ENCODE measurements at regions not wholly inside any gene's neighbourhood (a gene's known extent, or its start where the extent isn't known, plus 50 kb on each side); places are given as distances from the start of the nearest gene placed in this dataset.

DNA sequence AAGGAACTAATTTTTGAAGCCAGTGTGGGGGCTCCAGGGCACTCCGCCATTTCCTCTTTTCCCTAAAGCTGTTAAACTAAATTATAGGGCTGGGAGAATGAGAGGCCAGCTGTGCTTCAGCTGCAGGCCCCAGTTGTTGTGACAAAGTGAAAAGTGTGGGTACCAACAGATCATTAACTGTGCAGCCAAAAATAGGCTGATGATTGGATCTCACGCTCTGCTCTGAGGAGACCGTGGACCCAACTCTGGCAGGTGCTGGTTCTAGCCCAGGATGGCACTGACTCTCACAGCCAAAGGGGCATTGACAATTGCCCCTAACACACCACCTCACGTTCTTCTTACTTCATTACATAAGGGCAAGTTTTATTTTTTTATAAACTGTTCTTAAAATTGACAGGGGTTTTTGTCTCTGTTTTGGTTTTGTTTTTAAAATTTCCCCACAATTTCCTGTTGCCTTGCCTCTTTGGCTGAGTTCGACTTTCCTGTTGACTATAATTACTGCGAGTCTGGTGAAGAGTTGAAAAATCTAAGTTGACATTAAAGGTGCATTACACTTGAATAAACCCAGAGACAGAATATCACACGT lies 391.0 kb downstream of the FGF9 start:
- DNase-seq (ENCODE audit: low spot score), result peak; percentile 36

DNA sequence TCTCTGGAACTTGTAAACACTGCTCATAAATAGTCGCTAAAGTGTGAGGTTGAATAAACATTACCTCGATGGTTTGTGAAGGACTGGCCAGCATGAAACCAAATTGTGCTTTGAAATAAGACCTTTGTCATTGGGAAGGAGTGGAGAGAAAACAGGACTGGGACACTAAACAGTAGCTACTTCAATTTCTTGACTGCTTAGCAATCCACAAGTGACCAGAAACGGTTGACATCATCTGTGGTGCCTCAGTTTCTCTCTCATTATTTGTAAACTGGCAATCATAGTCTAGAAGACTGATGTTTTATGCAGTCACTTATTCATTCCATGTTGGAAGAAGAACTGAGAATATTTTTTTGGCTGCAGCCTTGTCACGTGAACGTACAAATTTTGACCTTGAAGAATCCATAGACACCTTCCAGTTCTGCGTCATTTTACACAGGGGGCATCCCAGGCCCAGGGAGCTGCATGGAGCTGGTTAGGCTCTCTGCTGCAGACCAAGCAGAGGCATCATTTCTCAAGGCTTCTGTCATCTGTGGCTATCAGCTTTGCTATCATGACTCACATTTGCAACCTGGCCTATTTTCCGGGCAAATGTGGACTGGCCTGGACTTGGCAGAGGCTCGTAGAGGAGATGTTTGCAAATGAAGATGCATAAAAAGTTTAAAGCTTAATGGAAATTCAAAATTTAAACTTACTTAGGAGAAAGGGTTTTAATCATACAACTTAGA lies 391.8 kb downstream of the FGF9 start:
- DNase-seq (ENCODE audit: low spot score), result no peak

DNA sequence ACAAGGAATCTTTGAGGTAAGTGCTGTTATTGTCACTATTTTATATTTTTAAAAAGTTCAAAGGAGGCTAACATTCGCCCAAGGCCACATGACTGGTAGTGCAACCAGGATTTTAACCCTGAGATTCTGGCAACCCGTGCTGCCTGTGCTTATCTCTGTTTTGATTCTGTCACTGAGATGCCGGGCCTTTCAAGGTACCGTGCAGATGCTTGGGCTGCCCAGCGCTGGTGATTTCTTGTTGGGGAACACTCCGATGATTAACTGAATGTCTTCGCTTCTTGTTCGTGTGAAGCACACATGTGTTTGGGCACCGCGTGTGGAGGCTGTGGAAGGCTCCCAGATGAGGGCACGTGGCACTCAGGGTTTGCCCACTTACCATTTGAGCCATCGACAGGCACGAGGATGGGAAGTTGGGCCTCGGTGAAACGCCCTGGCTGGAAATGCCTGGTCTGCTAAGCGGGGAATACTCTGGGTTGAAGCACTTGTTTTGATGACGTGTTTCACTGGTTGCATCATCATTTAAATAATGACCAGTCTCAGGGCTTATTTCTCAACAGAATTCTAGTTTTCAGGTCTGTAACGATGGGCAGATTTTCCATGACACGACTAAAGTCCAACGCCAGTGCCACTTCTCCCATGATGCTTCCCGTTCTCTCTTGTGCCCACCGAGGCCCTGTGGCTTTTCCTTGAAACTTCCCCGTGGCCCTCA lies 392.7 kb downstream of the FGF9 start:
- no peak for DNase-seq (ENCODE audit: low spot score)

DNA sequence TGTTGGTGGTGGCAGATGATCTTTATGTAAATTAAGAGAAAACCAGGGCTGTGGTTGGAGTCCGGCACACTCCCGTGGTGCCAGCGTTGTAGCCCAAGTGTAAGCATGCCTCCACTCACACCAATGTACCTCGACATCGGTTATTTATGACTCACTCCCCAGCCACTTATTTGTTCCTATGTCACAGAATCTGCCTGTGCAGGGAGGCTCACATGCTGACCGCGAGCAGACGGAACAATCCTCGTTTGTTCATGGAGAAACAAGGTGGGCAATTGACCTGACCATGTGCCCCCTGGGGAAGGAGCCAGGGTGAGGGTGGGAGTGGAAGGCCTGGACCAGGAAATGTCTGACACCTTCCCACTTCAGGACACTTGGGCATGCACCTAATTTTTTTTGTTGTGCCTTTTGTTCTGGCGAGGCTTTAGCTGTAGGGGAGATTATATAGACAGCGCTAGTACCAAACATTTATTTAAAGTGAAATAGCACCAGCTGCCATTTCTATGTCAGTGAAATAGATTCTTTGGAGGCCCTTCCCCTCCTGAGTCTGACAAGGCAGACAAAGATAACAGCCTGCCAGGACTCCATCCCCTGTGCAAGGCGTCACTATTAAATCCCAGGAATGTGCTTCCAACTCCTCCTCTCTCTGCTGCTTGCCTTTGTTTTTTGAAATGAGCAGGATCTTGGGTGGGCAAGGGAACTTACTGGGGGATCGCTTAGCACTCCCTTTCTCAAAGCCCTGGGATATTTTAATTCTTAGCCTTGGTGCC lies 394.2 kb downstream of the FGF9 start:
- DNase-seq (ENCODE audit: low spot score), result no peak

DNA sequence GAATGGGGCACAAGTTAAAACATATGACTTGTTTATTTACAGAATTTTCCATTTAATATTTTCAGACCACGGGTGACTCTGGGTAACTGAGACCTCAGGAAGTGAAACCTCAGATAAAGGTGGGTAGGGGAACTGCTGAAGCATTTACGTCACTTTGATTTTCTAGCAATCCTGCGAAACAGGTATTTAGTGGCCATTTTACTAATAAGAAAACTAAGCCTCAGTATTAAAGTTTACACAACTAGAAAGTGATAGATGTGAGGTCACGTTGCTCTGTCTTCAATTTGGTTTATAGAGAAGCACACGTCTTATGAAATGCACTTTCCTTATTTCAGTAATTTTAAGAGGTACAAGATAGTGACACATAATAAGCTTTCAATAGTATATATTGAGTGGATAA lies 402.8 kb downstream of the FGF9 start:
- no peak for DNase-seq (ENCODE audit: low spot score)

DNA sequence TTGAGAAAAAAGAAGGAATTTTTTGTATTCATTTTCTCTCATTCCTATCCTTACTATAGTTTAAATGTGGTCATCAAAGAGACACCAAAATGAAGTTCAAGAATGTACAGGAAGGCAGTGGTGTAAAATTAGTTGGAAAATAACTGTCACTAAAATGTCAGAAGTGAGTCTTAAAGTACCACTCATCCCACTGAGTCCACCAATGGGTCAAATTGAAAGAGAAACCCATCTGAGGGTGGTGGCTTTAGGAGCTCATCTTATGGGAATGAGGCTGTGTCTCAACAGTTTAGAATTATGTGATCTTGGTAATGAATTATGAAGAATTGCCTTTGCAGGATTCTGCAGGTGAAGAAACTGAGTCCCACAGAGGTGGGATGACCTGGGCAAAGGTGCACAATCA lies 403.5 kb downstream of the FGF9 start:
- peak; percentile 36 for DNase-seq (ENCODE audit: low spot score)

DNA sequence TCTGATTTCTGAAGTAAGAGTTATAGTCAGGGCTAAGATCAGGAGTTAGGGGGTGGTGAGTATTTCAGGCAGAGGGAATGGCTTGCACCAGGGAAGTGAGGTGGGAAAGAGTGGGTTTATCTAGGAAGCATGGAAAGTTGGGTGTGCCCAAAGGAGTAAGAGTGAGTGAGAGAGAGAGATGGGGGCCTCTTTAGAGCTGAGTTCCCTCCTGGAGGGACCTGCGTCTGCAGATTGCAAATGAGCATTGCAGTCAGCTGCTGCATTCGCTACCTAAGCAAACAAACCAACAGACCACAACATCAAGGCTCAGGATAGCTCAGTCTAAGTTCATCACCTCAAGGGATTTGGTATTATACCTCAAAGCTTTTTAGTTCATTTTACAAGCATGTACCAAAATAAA lies 405.8 kb downstream of the FGF9 start:
- DNase-seq (ENCODE audit: low spot score), result no peak

DNA sequence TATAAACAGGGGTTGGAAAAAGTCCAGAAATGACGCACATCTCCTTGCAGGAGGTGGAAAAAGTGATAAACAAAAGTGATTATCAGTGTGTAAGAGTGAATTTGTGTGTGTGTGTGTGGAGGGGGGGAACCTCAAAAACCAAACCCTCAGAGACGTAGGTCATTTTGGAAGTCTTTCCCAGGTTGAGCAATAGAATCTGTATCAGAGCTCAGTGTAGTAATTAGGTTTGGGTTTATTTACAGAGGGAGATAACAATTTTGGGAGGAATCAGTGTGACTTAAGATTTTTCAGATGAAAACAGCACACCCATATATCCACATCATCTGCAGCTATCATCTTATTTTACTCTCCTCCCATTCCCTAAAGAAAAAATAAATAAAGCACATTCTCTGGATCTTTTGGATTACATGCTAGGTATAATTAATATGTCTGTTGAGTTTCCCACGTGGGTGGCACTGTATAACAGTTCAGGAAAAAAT lies 406.4 kb downstream of the FGF9 start:
- no peak for DNase-seq (ENCODE audit: low spot score)

DNA sequence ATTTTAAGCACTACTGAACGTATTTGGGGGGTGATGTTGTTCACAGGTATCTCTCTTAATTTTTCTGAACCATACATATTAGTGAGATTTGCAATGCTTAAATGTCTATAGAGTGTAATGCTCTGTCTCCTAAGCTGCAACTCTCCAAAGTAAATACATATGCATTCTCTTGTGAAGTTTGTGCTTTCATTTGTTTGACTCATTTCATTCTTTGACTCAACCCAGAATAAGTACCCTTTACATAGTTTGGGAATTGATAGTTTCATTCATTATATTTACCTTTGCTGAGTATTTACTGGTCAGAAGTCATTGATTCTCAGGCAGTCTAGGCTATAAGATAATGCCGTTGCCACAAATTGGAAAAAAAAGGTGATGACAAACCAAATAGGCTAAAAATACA lies 406.9 kb downstream of the FGF9 start:
- DNase-seq (ENCODE audit: low spot score), result no peak

DNA sequence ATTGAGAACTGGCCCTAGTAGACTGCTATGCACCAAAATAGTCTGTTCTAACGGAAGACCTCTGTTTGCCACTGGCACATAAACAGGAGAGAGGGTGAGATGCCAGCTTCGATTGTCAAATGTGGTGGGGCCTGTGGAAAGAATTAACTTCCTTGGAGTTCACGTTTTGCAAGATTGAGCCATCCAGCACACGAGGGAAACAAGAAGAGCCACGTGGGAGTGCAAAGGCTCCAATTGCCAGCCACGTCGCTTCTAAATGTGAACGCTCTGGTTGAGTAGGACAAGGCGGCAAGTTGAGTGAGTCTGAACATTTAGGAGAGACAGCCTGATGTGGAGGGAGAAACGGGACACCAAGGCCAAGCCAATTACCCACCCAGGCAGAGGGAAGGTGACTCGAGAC lies 409.1 kb downstream of the FGF9 start:
- DNase-seq (ENCODE audit: low spot score), result no peak

DNA sequence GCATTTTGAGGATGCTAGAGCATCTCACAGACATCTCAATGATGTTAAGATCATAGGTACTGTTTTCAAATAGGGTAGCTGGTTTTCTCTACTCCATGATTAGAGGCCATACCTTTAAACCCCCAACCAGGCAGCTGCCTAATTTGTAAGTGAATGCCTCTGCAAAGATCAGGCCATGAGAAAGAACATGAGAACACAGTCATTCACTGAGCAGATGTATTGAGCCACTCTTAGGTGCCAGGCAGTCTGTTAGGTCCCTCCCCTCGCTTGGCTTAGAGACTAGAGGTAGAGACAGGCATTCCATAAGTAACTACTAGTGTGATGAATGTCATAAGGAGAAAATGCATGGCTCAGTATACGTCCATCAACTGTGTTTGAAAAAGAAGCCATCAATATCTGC lies 410.0 kb downstream of the FGF9 start:
- no peak for DNase-seq (ENCODE audit: low spot score)

DNA sequence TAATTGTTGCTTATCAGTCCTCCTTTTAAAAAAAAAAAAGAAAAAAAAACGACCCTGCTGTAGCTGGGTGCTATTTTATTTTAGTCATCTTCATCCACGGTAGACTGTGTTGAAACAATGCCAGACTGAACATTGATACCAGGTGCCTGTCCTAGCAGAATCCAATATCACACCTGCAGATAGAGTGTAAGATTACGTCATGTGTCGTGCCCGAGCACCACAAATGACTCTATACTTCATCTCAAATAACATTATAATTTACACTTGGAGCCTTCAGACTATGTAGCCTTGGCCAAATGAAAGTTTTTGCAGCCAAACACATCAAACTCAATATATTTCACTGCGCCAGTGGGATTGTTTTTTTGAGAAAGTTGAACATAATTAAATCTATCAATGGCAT lies 410.6 kb downstream of the FGF9 start:
- no peak for DNase-seq (ENCODE audit: low spot score)

DNA sequence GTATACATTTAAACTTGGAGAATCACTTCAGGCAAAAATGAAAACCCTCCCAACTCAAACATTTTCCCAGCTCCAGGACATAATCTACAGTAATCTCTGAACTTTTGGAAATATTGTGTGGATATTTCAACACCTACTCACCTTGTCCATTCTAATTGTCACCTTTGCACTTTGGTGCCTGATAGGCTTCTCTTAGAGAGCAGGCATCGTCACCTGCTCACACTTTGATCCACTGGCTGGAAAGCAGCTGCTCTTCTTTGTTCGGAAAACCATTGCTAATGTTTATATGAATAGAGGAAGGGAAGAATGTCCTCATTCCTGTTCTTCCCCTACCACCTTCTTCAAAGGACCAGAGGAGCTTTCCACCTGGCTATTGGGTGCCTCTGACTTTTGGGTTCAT lies 411.2 kb downstream of the FGF9 start:
- DNase-seq (ENCODE audit: low spot score), result no peak

DNA sequence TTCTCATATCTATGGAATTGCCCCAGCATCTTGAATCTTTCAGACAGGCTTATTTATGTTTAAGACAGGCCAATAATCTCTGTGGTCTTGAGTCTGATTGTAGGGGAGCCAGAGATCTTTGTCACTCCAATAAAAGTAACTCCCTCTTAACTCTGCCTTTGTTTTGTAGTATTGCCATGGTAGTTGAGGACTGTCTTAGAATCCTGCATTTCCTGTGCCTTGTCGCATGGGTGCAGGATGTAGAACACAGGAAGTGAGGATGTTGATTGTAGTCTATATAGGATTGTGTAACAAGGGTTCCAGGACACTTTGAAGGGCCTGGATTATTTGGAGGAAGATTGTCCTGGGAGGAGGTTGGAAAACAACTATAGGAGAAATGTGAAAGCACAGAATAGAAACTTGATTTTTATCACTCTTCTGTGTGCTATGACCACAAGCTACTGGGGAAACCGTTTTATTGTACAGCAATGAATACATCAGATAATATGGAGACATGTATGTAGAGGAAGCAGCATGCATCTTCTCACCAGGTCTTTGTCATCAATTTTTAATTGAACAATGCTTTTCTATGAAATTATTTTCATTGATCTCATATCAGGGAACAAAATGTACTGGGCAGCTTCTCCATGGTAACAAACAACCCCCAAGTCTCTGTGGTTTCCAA lies 411.7 kb downstream of the FGF9 start:
- no peak for DNase-seq (ENCODE audit: low spot score)

DNA sequence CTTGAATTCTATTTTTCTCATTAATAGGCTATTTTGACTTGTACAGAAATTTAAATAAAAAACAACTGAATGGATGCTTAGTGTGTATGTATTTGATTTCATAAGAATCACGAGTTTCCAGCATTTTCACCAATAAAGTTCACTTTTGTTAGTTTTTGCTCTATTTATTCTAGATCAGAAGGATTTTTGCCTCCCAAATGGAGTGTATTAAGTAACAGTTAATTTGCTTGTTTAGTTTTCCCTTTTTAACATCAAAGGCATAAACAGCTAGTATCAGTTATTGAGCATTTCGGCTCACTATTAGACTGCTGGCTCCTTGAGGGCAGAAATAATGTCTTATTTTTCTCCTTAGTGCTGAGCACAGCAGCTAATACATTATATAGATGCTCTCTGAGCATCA lies 414.1 kb downstream of the FGF9 start:
- DNase-seq (ENCODE audit: low spot score), result no peak

DNA sequence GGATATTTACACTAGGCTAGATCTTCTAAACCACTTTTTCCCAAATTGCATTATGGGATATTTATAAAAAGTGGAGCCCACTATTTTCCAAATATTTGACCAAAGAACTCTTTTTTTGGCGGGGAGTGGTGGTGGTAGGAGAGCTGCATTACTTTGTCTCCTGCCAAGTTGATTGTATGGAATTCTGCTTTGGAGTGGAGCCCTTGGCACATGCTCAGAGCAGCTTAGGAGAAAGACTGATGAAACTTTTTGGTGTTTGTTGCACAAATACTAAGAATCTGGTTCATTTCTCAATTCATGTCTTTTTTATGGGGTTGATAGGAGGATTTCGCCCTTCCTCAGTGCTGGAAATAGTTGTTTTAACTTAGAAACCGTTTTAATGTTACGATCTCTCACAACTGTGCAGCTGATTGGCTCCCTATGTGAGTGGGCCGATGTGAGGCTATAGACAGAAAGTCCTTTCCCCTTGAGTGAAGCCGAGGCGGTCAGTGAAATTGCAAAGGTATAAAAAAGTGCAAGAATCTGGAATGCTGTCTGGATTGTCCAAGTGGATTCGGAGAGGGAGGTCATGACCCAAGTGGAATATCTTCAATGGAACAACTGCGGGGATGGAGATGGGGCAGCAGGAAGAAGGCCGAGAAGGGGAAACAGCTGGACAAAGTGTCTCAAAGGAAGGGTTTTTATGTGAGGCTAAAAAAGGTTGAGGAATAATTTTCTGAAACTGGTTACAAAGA lies 415.9 kb downstream of the FGF9 start:
- no peak for DNase-seq (ENCODE audit: low spot score)

DNA sequence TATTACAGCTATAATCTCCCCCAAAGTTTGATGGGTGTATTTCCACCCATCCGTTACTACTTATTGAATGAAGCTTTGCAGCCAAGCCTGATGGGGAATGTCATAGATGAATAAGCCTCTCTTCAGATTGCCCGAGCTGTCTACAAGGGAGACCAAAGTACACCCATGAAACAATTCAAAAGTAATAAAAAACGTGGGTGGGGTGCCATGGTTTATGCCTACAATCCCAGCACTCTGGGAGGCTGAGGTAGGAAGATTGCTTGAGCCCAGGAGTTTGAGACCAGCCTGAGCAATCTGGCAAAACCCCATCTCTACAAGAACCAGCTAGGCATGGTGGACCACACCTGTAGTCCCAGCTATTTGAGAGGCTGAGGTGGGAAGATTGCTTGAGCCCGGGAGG lies 419.2 kb downstream of the FGF9 start:
- no peak for DNase-seq (ENCODE audit: low spot score)

DNA sequence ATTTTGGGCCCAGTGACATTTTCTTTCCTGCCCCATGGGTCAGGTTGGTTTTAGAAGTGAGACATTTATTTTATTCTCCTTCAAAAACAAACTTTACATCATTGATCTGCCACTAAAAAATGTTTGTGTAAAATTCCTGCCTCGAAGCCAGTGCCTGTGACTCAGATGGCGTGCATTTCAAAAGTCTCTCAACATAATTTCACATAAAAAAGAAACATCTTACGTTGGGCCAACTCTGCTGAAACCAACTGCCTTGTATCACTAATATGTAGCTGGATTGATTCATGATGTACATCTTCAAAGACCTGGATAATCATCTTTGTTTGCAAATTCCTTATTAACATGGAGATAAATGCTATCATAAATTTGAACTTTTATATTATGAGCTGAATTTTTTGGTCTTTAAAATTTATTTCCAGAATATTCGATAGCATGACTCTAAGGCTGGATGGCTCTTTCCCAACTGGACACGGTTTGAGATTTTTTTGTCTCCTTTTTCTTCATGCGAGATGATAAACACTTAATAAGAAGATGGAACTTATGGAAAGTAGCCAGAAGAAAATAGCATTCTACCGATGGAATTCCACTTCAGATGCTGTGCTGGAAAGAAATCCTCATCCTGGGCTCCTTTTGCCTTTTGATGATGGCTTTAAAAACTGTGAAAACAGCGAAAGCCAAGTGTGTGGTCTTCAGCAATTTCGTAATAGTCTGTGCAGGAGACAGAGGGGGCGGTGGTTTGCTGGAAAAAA lies 420.5 kb downstream of the FGF9 start:
- DNase-seq (ENCODE audit: low spot score), result no peak

DNA sequence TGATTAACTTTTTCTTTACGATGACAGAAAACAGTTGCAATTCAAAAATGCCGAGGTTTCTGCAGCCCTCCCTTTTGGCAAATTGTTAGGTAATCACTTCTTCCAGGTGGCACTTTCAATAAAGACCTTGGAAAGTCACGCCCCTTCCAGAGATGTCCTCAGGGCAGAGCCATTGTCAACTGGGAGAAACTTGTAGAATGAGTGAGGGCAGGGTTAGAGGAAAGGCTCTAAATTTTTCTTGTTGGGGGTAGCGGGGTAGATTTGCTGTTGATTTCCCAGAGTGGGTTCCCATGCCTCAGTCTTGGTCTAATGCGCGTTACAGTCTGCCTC lies 421.1 kb downstream of the FGF9 start:
- no peak for DNase-seq (ENCODE audit: low spot score)

DNA sequence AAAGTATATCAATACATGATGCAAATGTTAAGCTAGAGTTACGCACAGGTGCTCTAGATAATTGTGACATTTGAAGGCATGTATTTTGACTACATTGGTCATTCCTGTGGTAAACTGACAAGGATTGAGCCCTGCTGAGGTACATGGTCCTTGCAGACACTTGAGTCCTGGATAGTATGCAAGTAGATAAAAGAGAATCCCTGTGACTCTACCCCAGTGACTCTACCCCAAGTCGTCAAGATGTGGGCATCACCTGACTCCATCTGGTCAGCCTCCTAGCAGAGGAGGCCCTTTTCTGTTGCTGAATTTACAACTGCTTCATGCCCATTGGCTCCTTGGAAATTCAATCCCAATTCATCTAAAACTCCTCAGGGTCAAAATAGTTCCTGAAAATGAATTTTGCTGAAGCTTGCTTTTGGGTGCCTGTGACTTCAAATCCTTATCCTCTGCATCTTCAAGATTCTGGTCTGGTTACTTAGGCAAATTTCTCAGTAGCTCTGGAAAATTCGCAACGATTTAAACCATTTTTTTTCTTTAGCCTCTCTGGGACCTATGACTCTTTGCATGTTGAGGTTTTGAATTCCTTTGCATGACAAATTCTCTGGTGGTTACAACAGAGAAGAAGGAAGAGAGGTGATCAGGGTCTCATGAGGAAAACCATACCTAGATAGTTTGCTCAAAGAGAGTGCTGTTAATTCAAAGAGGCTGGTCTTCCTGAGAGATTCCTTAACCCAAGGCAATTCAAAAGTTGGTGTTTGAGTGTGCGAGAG lies 422.1 kb downstream of the FGF9 start:
- DNase-seq (ENCODE audit: low spot score), result no peak

Measured in activated CD4-positive, alpha-beta T cell treated with anti-CD3 and anti-CD28 coated beads, Interleukin-2, Interleukin-4, amounts not matched to agents 100 ng/mL and 50 ng/mL, durations not matched to agents 16 hours and 8 hours (primary cell).